IMR-90 (cell line): ENCODE measurements at regions not wholly inside any gene's neighbourhood (a gene's known extent, or its start where the extent isn't known, plus 50 kb on each side); places are given as distances from the start of the nearest gene placed in this dataset.

Source experiments
- ATAC-seq: fragments of 200-7000 bp; cut with Tn5 transposase; 2 replicates; pipeline ENCODE4 v1.9.1; 2020; ENCODE audit warnings: low read depth, mild to moderate bottlenecking, moderate library complexity
- BruUV-seq: library from RNA; stranded (reverse); fragments of 400-500 nt; replicated peaks from 2 replicates; lab custom pipeline; 2021; lab: Mats Ljungman, UMichigan
- CTCF ChIA-PET: fragments of 300-600 bp; formaldehyde crosslinking; extraction: SDS; loops from one replicate; lab custom pipeline; 2021; ENCODE audit warnings: antibody characterized with exemption; lab: Yijun Ruan, JAX
- POLR2A ChIA-PET: fragments of 300-600 bp; sonication (Branson Sonifier 250); formaldehyde crosslinking; loops from one replicate; lab custom pipeline; 2022; ENCODE audit warnings: antibody characterized with exemption; ENCODE audit not compliant: unreplicated experiment; lab: Charles Lee
- DNase-seq: peaks from one replicate; pipeline ENCODE4 v3.0.0; 2013
- H2AFZ ChIP-seq: replicated peaks from 2 replicates; pipeline ENCODE3; 2013; ENCODE audit warnings: low read length, mild to moderate bottlenecking; ENCODE audit not compliant: poor library complexity
- H2AK5ac ChIP-seq: 2 replicates; pipeline ENCODE4 v1.6.1; 2013; ENCODE audit warnings: low read depth, low read length, inconsistent platforms
- H2AK9ac ChIP-seq: replicated peaks from 2 replicates; pipeline ENCODE3; 2013; ENCODE audit warnings: mild to moderate bottlenecking, low read depth, low read length, moderate library complexity; ENCODE audit not compliant: poor library complexity
- H2BK120ac ChIP-seq: 2 replicates; pipeline ENCODE4 v1.6.1; 2013; ENCODE audit warnings: low read depth, low read length, inconsistent platforms
- H2BK15ac ChIP-seq: 3 replicates; pipeline ENCODE4 v1.6.1; 2013; ENCODE audit warnings: low read depth, low read length, inconsistent platforms
- H2BK20ac ChIP-seq: 2 replicates; pipeline ENCODE4 v1.6.1; 2013; ENCODE audit warnings: low read depth, mild to moderate bottlenecking, inconsistent platforms, low read length, moderate library complexity
- H2BK5ac ChIP-seq: 2 replicates; pipeline ENCODE4 v1.6.1; 2013; ENCODE audit warnings: mild to moderate bottlenecking, low read depth, low read length, inconsistent platforms; ENCODE audit not compliant: poor library complexity, severe bottlenecking
- H3K14ac ChIP-seq: replicated peaks from 2 replicates; pipeline ENCODE4 v1.6.1; 2013; ENCODE audit warnings: low read depth, low read length, inconsistent platforms
- H3K18ac ChIP-seq: 2 replicates; pipeline ENCODE4 v1.6.1; 2013; ENCODE audit warnings: low read depth, low read length, control low read depth
- H3K23ac ChIP-seq: 2 replicates; pipeline ENCODE4 v1.6.1; 2013; ENCODE audit warnings: low read depth, low read length, inconsistent platforms
- H3K27ac ChIP-seq: 2 replicates; pipeline ENCODE4 v1.5.1; 2013; ENCODE audit warnings: mild to moderate bottlenecking, control low read depth, low read length; ENCODE audit not compliant: insufficient read depth
- H3K27me3 ChIP-seq: 2 replicates; pipeline ENCODE4 v1.6.1; 2013; ENCODE audit warnings: low read length; ENCODE audit not compliant: control insufficient read depth, insufficient read depth
- H3K36me3 ChIP-seq: 2 replicates; pipeline ENCODE4 v1.6.1; 2013; ENCODE audit warnings: low read length, mixed read lengths; ENCODE audit not compliant: control insufficient read depth, insufficient read depth
- H3K4ac ChIP-seq: 2 replicates; pipeline ENCODE4 v1.6.1; 2013; ENCODE audit warnings: low read depth, low read length, inconsistent platforms
- H3K4me1 ChIP-seq: 2 replicates; pipeline ENCODE4 v1.6.1; 2013; ENCODE audit warnings: low read length, mixed read lengths; ENCODE audit not compliant: control insufficient read depth, insufficient read depth
- H3K4me2 ChIP-seq: 2 replicates; pipeline ENCODE4 v1.6.1; 2013; ENCODE audit warnings: low read depth, mild to moderate bottlenecking, control low read depth, low read length, moderate library complexity
- H3K4me3 ChIP-seq: 2 replicates; pipeline ENCODE4 v1.5.1; 2013; ENCODE audit warnings: low read depth, mild to moderate bottlenecking, control low read depth, low read length, moderate library complexity; ENCODE audit not compliant: insufficient read depth
- H3K56ac ChIP-seq: 2 replicates; pipeline ENCODE4 v1.6.1; 2013; ENCODE audit warnings: low read length, inconsistent platforms; ENCODE audit not compliant: insufficient read depth; ENCODE audit errors: extremely low read depth
- H3K79me1 ChIP-seq, 2 experiments: 2 replicates each; pipeline ENCODE4 v1.6.1; 2013; ENCODE audit warnings: low read length in 2 of 2, inconsistent platforms in 1 of 2, low read depth in 1 of 2
- H3K9ac ChIP-seq: 2 replicates; pipeline ENCODE4 v1.6.1; 2013; ENCODE audit warnings: low read depth, low read length, control low read depth
- H3K9me1 ChIP-seq: 2 replicates; pipeline ENCODE4 v1.6.1; 2013; ENCODE audit warnings: low read length, inconsistent platforms; ENCODE audit not compliant: insufficient read depth
- H3K9me3 ChIP-seq: 2 replicates; pipeline ENCODE4 v1.6.1; 2013; ENCODE audit warnings: low read length; ENCODE audit not compliant: control insufficient read depth, insufficient read depth
- H4K20me1 ChIP-seq: 2 replicates; pipeline ENCODE4 v1.6.1; 2013; ENCODE audit warnings: low read length, inconsistent platforms; ENCODE audit not compliant: insufficient read depth
- H4K5ac ChIP-seq: 2 replicates; pipeline ENCODE4 v1.6.1; 2013; ENCODE audit warnings: mild to moderate bottlenecking, low read depth, low read length, control low read depth
- H4K8ac ChIP-seq, 2 experiments: 2 replicates each; pipeline ENCODE4 v1.6.1; 2013; ENCODE audit warnings: low read depth in 2 of 2, low read length in 2 of 2, control low read depth in 1 of 2, inconsistent platforms in 1 of 2
- H4K91ac ChIP-seq: 2 replicates; pipeline ENCODE4 v1.6.1; 2013; ENCODE audit warnings: low read depth, low read length, inconsistent platforms; ENCODE audit not compliant: insufficient read depth
- BHLHE40 ChIP-seq: fragments of 150-350 bp; IDR thresholded peaks from 2 replicates; pipeline ENCODE4 v1.6.1; 2016; ENCODE audit warnings: mild to moderate bottlenecking, low read depth, low read length
- CEBPB ChIP-seq: IDR thresholded peaks from 2 replicates; pipeline ENCODE4 v1.6.1; 2012; ENCODE audit warnings: low read depth, low read length, improper control_type of control experiment
- CHD1 ChIP-seq: IDR thresholded peaks from 2 replicates; pipeline ENCODE4 v1.6.1; 2012; ENCODE audit warnings: low read depth, low read length, improper control_type of control experiment
- FOS ChIP-seq: fragments of 150-350 bp; IDR thresholded peaks from 2 replicates; pipeline ENCODE4 v1.6.1; 2016; ENCODE audit warnings: low read depth, low read length
- MAFK ChIP-seq: IDR thresholded peaks from 2 replicates; pipeline ENCODE4 v1.6.1; 2012; ENCODE audit warnings: low read depth, low read length, improper control_type of control experiment
- MAZ ChIP-seq: IDR thresholded peaks from 2 replicates; pipeline ENCODE4 v1.6.1; 2012; ENCODE audit warnings: low read depth, mild to moderate bottlenecking, low read length, improper control_type of control experiment, moderate library complexity, borderline replicate concordance
- MXI1 ChIP-seq: IDR thresholded peaks from 2 replicates; pipeline ENCODE4 v1.6.1; 2012; ENCODE audit warnings: low read depth, mild to moderate bottlenecking, low read length, moderate library complexity, borderline replicate concordance
- NFE2L2 ChIP-seq: fragments of 150-350 bp; IDR thresholded peaks from 2 replicates; pipeline ENCODE4 v1.6.1; 2016; ENCODE audit warnings: low read depth, mild to moderate bottlenecking, low read length
- POLR2A ChIP-seq: IDR thresholded peaks from 2 replicates; pipeline ENCODE4 v1.6.1; 2012; ENCODE audit warnings: mild to moderate bottlenecking, low read depth, low read length
- RAD21 ChIP-seq: IDR thresholded peaks from 2 replicates; pipeline ENCODE4 v1.6.1; 2012; ENCODE audit warnings: low read length, improper control_type of control experiment
- RCOR1 ChIP-seq: IDR thresholded peaks from 2 replicates; pipeline ENCODE4 v1.6.1; 2012; ENCODE audit warnings: mild to moderate bottlenecking, low read length, improper control_type of control experiment; ENCODE audit not compliant: insufficient replicate concordance
- RFX5 ChIP-seq: IDR thresholded peaks from 2 replicates; pipeline ENCODE4 v1.8.0; 2012; ENCODE audit warnings: low read depth, mild to moderate bottlenecking, low read length, moderate library complexity
- SMC3 ChIP-seq: fragments of 150-350 bp; IDR thresholded peaks from 2 replicates; pipeline ENCODE4 v1.6.1; 2016; ENCODE audit warnings: low read depth, mild to moderate bottlenecking, antibody characterized with exemption, low read length, moderate library complexity
- WGBS, 2 experiments: methylation state at CpG; one replicate each; pipeline versions ENCODE4 v1.1.5 to v1.1.7; 2013; ENCODE audit warnings: missing lambda C conversion rate in 2 of 2; ENCODE audit not compliant: insufficient read length in 1 of 2; ENCODE audit errors: extremely low coverage in 2 of 2; 5-methylcytosine and 5-hydroxymethylcytosine counted together
- dilution Hi-C: fragments of 300-500 bp; cut with HindIII; formaldehyde crosslinking; loops from one replicate; pipeline ENCODE4 v1.14.3; 2018; ENCODE audit warnings: low sequenced_read_pairs; ENCODE audit not compliant: unreplicated experiment
- in situ Hi-C: fragments of 300-500 bp; cut with MboI; formaldehyde crosslinking; loops from 3 replicates; pipeline ENCODE4 v1.14.3; 2019; ENCODE audit warnings: low sequenced_read_pairs, inconsistent platforms, mixed read lengths
- intact Hi-C: fragments of 100-400 bp; cut with micrococcal nuclease; formaldehyde crosslinking; loops from 2 replicates; pipeline ENCODE4 v1.10.0; 2022
- TF ChIP-seq, protein P1 (sequence below): fragments of 150-350 bp; IDR thresholded peaks from 2 replicates; pipeline ENCODE4 v1.6.1; 2016; ENCODE audit warnings: low read depth, mild to moderate bottlenecking, low read length, moderate library complexity, borderline replicate concordance
- TF ChIP-seq, protein P2 (sequence below): fragments of 150-350 bp; IDR thresholded peaks from 2 replicates; pipeline ENCODE4 v1.6.1; 2017; ENCODE audit warnings: mild to moderate bottlenecking, antibody characterized with exemption, low read length, low read depth
- TF ChIP-seq, protein P3 (sequence below): conservative IDR thresholded peaks from 2 replicates; pipeline ENCODE4 v1.5.1; 2012; ENCODE audit warnings: mild to moderate bottlenecking, low read depth, low read length, improper control_type of control experiment

DNA sequence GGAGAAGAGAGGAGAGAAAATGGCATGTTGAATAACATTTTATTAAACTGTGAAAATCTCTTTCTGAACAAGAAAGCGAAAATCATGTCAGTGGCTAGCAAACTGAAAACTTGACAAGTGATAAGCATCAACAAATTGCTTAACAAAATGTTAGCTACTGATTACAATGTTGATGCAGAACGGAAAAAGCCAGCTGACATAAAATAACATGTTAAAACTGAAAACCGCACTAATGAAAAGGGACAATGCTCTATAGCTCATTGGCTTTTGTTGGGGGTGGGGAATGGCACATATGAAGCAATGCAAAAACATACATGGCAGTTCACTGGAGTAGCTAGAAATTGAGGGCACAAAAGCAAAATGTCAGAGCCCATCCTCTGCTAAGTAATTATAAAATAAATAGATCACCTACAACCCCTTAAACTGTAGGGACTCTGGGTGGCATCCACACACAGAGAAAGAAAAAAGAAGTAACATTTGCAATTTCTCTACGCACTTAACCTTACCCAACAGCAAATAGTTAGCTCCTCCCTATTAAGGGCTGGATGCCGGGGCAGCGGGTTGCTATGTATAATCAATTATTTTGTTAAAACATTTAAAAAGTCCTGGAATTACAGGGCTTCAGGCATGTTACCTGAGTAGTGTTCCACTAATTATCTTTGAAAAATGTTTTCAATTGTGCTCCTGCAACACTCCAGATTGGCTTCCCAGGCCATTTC lies 129.2 kb upstream of the USP15 start:
- Histone ChIP-seq H4K5ac (no peak overlapping the region), H3K27ac (no peak overlapping the region), H3K14ac (no peak overlapping the region), H3K79me1 (no peaks in the 10 kb centered on the region), H3K36me3 (no peaks in the 10 kb centered on the region), H3K23ac (no peak overlapping the region), H3K18ac (no peak overlapping the region), H4K20me1 (no peaks in the 10 kb centered on the region), H3K4me2 (no peak overlapping the region), H2AK5ac (no peak overlapping the region), H2BK20ac (no peak overlapping the region), H2BK120ac (no peak overlapping the region), H3K4me1 (no peaks in the 10 kb centered on the region), H3K9me3 (no peaks in the 10 kb centered on the region), H3K9me1 (no peaks in the 10 kb centered on the region), H2BK15ac (no peak overlapping the region), H3K27me3 (no peaks in the 10 kb centered on the region), H2AK9ac (no peak overlapping the region), H3K9ac (no peak overlapping the region), H4K91ac (no peak overlapping the region), H3K4ac (no peak overlapping the region), H2BK5ac (no peak overlapping the region), H3K4me3 (no peak overlapping the region), H2AFZ (no peak overlapping the region), H3K56ac (no peak overlapping the region), H4K8ac (no peak overlapping the region)
- ATAC-seq, result no peak
- in situ Hi-C loops (no loop called here), dilution Hi-C loops (no loop called here), intact Hi-C loops (no loop called here)
- no peak for DNase-seq
- CTCF ChIA-PET, result no interaction called here
- no CpG with 5 or more reads among the region's 6 CpGs for WGBS, 2 experiments
- TF ChIP-seq FOS (no peak), CEBPB (no peak), RAD21 (no peak), CHD1 (no peak), RCOR1 (no peak), NFE2L2 (no peak), POLR2A (no peak), SMC3 (no peak), MAFK (no peak), BHLHE40 (no peak), RFX5 (no peak), MAZ (no peak), MXI1 (no peak)
- TF ChIP-seq, protein P1, sequence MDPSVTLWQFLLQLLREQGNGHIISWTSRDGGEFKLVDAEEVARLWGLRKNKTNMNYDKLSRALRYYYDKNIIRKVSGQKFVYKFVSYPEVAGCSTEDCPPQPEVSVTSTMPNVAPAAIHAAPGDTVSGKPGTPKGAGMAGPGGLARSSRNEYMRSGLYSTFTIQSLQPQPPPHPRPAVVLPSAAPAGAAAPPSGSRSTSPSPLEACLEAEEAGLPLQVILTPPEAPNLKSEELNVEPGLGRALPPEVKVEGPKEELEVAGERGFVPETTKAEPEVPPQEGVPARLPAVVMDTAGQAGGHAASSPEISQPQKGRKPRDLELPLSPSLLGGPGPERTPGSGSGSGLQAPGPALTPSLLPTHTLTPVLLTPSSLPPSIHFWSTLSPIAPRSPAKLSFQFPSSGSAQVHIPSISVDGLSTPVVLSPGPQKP, result no peak
- TF ChIP-seq, protein P2, sequence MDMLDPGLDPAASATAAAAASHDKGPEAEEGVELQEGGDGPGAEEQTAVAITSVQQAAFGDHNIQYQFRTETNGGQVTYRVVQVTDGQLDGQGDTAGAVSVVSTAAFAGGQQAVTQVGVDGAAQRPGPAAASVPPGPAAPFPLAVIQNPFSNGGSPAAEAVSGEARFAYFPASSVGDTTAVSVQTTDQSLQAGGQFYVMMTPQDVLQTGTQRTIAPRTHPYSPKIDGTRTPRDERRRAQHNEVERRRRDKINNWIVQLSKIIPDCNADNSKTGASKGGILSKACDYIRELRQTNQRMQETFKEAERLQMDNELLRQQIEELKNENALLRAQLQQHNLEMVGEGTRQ, result no peak
- TF ChIP-seq, protein P3, sequence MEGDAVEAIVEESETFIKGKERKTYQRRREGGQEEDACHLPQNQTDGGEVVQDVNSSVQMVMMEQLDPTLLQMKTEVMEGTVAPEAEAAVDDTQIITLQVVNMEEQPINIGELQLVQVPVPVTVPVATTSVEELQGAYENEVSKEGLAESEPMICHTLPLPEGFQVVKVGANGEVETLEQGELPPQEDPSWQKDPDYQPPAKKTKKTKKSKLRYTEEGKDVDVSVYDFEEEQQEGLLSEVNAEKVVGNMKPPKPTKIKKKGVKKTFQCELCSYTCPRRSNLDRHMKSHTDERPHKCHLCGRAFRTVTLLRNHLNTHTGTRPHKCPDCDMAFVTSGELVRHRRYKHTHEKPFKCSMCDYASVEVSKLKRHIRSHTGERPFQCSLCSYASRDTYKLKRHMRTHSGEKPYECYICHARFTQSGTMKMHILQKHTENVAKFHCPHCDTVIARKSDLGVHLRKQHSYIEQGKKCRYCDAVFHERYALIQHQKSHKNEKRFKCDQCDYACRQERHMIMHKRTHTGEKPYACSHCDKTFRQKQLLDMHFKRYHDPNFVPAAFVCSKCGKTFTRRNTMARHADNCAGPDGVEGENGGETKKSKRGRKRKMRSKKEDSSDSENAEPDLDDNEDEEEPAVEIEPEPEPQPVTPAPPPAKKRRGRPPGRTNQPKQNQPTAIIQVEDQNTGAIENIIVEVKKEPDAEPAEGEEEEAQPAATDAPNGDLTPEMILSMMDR, result no peak
- BruUV-seq, result no TSS peak
- POLR2A ChIA-PET, result no interaction called here
